ENCODE measurements at regions not wholly inside any gene's neighbourhood (a gene's known extent, or its start where the extent isn't known, plus 50 kb on each side); places are given as distances from the start of the nearest gene placed in this dataset.

DNA sequence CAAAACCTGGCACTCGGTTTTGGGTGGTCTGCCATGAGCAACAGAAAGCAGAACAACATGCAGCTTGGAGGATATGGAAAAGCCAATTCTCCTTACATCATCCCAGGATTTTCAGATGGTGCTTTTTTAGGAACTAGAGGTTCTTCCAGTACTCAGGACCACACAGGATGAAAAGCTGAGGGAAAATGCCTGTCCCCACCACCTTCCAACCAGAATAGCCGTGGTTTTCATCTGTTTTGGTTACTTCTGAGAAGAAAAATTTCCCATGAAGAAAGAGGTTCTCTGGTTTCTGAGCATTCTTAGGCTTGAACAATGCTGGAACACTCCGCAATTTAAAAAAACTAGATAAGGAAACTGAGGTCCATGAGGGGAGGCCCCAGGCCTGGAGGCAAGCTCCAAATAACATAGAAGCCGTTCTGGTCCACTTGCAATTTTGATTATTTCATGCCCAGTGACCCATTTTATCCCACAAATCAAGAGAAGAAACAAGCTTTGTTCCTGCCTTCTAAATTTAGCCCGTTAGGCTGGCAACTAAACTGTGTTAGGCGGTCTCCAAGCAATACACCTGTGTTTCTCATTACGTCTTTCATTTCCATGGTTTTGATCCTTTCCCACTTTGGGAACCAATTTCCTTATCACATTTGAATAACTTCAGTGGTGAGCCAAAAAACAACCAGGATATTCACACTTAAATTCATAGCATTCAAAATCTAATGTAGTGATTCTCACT is 79.2 kb upstream of the SPIN1 start:
- Histone ChIP-seq H3K27me3 (ENCODE audit: control insufficient read depth, insufficient read depth, low read length) (no peaks in the 10 kb centered on the region), H3K4me1 (ENCODE audit: control insufficient read depth, insufficient read depth, low read length) (peaks cover 25% of the 10 kb centered on the region), H3K4me3 (ENCODE audit: low read depth, low read length) (no peak overlapping the region), H3K27ac (ENCODE audit: low read depth, low read length) (no peak overlapping the region), H3K9ac (ENCODE audit: low read length) (no peak overlapping the region), H3K36me3 (ENCODE audit: control insufficient read depth, insufficient read depth, low read length) (no peaks in the 10 kb centered on the region), H3K9me3 (ENCODE audit: control insufficient read depth, insufficient read depth, low read depth, low read length) (no peaks in the 10 kb centered on the region)

DNA sequence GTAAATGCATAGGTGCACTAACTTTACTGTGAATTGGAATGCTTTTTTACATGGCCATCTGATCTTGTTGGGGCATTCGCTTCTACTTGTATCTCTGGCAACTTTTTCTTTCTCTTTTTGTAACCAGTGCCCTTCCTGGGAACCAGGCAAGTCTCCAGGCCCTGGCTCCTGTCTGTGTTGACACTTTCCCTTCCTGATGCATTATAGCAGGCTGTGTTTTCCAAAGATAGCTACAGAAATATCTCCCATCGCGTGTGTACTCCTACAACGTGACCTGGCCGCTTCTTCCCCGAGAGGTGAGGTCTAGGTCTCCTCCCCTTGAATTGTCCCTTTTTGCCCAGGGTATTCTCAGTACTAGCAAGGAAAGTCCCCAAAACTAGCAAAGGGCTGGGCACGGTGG is 81.1 kb upstream of the SPIN1 start:
- H3K27ac ChIP-seq (ENCODE audit: low read depth, low read length), result no peak overlapping the region
- H3K27me3 ChIP-seq (ENCODE audit: control insufficient read depth, insufficient read depth, low read length), result no peaks in the 10 kb centered on the region
- H3K9ac ChIP-seq (ENCODE audit: low read length), result no peak overlapping the region
- no peaks in the 10 kb centered on the region for H3K36me3 ChIP-seq (ENCODE audit: control insufficient read depth, insufficient read depth, low read length)
- H3K9me3 ChIP-seq (ENCODE audit: control insufficient read depth, insufficient read depth, low read depth, low read length), result no peaks in the 10 kb centered on the region
- H3K4me3 ChIP-seq (ENCODE audit: low read depth, low read length), result no peak overlapping the region
- peaks cover 7% of the 10 kb centered on the region for H3K4me1 ChIP-seq (ENCODE audit: control insufficient read depth, insufficient read depth, low read length)

GRCh38 chr9:88303721-88304451 is 84.4 kb upstream of the SPIN1 start:
- no peak overlapping the region for H3K27ac ChIP-seq (ENCODE audit: low read depth, low read length)

DNA sequence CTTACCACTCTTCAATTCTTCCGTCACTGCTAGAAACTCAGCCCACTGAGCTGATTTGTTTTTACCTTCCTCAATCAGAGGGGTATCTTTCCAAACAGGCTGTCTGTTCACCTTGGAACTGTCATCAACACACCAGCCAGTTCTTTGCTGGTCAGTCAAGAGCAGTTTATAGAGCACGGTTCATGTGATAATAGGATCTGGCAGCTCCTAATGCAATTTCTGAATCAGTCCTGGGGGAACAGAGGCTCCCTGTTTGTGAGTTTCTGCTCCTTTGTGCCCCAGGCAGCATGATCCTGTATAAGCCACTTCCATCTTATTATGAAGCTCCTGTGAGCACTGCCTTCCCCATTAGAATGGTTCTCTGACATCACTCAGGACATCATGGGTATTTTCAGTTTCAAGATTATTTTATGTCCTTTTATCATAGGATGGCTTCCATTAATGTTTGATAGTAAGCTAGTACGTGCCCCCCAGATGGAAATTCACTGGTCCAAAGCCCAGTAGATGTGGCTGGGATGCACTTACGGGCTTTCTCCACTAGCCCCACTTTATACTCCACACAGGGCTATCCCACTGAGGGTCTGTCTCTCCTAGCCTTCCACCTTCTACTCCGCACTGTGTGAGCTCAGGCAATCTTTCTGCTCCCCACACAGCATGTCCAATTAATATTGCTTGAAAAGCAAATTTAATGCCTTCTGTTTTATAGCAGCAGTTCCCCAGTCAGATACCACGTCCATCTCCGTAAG is 85.5 kb upstream of the SPIN1 start:
- H3K9me3 ChIP-seq (ENCODE audit: control insufficient read depth, insufficient read depth, low read depth, low read length), result no peaks in the 10 kb centered on the region
- no peaks in the 10 kb centered on the region for H3K27me3 ChIP-seq (ENCODE audit: control insufficient read depth, insufficient read depth, low read length)
- no peak overlapping the region for H3K4me3 ChIP-seq (ENCODE audit: low read depth, low read length)
- H3K27ac ChIP-seq (ENCODE audit: low read depth, low read length), result no peak overlapping the region
- H3K4me1 ChIP-seq (ENCODE audit: control insufficient read depth, insufficient read depth, low read length), result no peaks in the 10 kb centered on the region
- no peaks in the 10 kb centered on the region for H3K36me3 ChIP-seq (ENCODE audit: control insufficient read depth, insufficient read depth, low read length)
- H3K9ac ChIP-seq (ENCODE audit: low read length), result no peak overlapping the region

More at GRCh38 chr9:88303721-88304451, 84.4 kb upstream of the SPIN1 start:
- no peaks in the 10 kb centered on the region for H3K9me3 ChIP-seq (ENCODE audit: control insufficient read depth, insufficient read depth, low read depth, low read length)
- H3K36me3 ChIP-seq (ENCODE audit: control insufficient read depth, insufficient read depth, low read length), result no peaks in the 10 kb centered on the region
- H3K9ac ChIP-seq (ENCODE audit: low read length), result no peak overlapping the region
- H3K4me3 ChIP-seq (ENCODE audit: low read depth, low read length), result no peak overlapping the region
- H3K27me3 ChIP-seq (ENCODE audit: control insufficient read depth, insufficient read depth, low read length), result no peaks in the 10 kb centered on the region
- no peaks in the 10 kb centered on the region for H3K4me1 ChIP-seq (ENCODE audit: control insufficient read depth, insufficient read depth, low read length)

DNA sequence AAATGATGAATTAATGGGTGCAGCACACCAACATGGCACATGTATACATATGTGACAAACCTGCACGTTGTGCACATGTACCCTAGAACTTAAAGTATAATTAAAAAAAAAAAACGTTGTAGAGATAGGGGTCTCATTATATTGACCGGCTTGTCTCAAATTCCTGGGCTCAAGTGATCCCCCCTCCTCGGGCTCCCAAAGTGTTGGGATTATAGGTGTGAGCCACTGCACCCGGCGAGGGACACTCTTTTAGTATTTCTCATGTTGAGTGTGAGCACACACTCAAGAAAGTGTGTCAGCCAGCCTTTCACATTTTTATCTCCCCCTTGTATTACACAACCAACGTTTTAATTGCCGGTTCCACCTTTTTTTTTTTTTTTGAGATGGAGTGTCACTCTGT is 87.7 kb upstream of the SPIN1 start:
- no peak overlapping the region for H3K4me3 ChIP-seq (ENCODE audit: low read depth, low read length)
- H3K9ac ChIP-seq (ENCODE audit: low read length), result no peak overlapping the region
- no peaks in the 10 kb centered on the region for H3K9me3 ChIP-seq (ENCODE audit: control insufficient read depth, insufficient read depth, low read depth, low read length)
- no peak overlapping the region for H3K27ac ChIP-seq (ENCODE audit: low read depth, low read length)
- no peaks in the 10 kb centered on the region for H3K27me3 ChIP-seq (ENCODE audit: control insufficient read depth, insufficient read depth, low read length)
- no peaks in the 10 kb centered on the region for H3K4me1 ChIP-seq (ENCODE audit: control insufficient read depth, insufficient read depth, low read length)
- no peaks in the 10 kb centered on the region for H3K36me3 ChIP-seq (ENCODE audit: control insufficient read depth, insufficient read depth, low read length)

DNA sequence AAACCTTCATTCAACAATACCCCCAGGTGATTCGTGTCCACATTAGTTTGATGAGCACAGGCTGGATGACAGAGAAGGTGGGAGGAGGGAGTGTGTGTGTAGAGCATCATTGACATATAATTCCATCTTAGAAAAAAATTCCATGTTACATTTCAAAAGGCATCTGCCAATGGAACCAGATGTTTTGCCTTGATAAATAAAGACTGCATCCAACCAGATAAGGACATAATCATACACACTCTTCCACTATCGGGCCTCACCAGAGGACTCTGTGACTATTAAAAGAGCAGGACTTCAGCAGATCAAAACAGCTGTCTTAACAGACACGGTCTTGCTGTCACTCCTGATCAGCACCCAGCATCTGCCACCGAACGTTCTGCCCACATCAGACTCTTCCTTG is 96.4 kb upstream of the SPIN1 start:
- H3K4me1 ChIP-seq (ENCODE audit: control insufficient read depth, insufficient read depth, low read length), result no peaks in the 10 kb centered on the region
- H3K4me3 ChIP-seq (ENCODE audit: low read depth, low read length), result no peak overlapping the region
- H3K9ac ChIP-seq (ENCODE audit: low read length), result no peak overlapping the region
- no peaks in the 10 kb centered on the region for H3K36me3 ChIP-seq (ENCODE audit: control insufficient read depth, insufficient read depth, low read length)
- no peaks in the 10 kb centered on the region for H3K27me3 ChIP-seq (ENCODE audit: control insufficient read depth, insufficient read depth, low read length)
- no peaks in the 10 kb centered on the region for H3K9me3 ChIP-seq (ENCODE audit: control insufficient read depth, insufficient read depth, low read depth, low read length)
- no peak overlapping the region for H3K27ac ChIP-seq (ENCODE audit: low read depth, low read length)

DNA sequence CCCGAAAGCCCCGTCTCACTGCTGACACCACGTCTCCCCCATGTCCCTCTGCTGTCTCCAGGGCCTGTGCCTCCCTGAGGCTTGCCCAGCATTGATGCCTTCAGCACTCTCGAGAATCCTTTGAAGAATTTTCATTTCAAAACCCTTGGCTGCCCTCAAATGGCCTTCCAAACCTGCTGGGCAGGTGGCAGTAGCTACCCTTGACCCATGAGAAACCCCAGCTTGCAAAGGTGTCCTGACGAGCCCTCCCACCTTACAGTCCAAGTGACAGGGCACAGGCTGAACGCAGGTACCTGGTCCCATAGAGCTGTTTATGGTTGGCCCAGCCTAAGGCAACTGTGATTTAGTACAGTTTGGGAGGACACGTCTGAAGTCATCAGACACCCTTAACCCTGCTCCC is 97.2 kb upstream of the SPIN1 start:
- Histone ChIP-seq H3K4me3 (ENCODE audit: low read depth, low read length) (no peak overlapping the region), H3K27ac (ENCODE audit: low read depth, low read length) (no peak overlapping the region), H3K36me3 (ENCODE audit: control insufficient read depth, insufficient read depth, low read length) (no peaks in the 10 kb centered on the region), H3K27me3 (ENCODE audit: control insufficient read depth, insufficient read depth, low read length) (no peaks in the 10 kb centered on the region), H3K4me1 (ENCODE audit: control insufficient read depth, insufficient read depth, low read length) (no peaks in the 10 kb centered on the region), H3K9me3 (ENCODE audit: control insufficient read depth, insufficient read depth, low read depth, low read length) (no peaks in the 10 kb centered on the region), H3K9ac (ENCODE audit: low read length) (no peak overlapping the region)

DNA sequence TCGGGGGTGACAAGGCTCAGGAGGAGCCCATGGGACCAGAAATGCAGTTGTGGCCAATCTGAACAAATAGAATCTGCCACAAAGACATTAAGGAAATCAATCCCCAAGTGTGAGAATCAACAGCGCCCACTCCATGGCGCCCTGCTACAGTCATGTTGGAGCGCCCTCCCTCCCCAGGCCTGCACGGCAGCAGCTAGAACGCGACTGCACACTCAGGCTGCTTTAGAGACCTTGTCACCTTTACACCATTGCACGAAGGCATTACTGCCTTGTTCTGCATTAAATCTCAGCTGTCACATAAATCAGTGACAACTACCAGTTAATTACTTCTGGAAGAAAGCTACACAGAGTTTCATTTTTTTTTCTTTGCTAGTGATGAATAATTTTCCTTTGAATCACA is 98.7 kb upstream of the SPIN1 start:
- Histone ChIP-seq H3K9ac (ENCODE audit: low read length) (no peak overlapping the region), H3K27me3 (ENCODE audit: control insufficient read depth, insufficient read depth, low read length) (no peaks in the 10 kb centered on the region), H3K4me3 (ENCODE audit: low read depth, low read length) (no peak overlapping the region), H3K4me1 (ENCODE audit: control insufficient read depth, insufficient read depth, low read length) (no peaks in the 10 kb centered on the region), H3K27ac (ENCODE audit: low read depth, low read length) (no peak overlapping the region), H3K9me3 (ENCODE audit: control insufficient read depth, insufficient read depth, low read depth, low read length) (no peaks in the 10 kb centered on the region; the same call in 1 of the 2 replicates), H3K36me3 (ENCODE audit: control insufficient read depth, insufficient read depth, low read length) (no peaks in the 10 kb centered on the region)

- no peak overlapping the region for H3K9ac ChIP-seq (ENCODE audit: low read length)
- H3K4me1 ChIP-seq (ENCODE audit: control insufficient read depth, insufficient read depth, low read length), result no peaks in the 10 kb centered on the region
- no peaks in the 10 kb centered on the region for H3K36me3 ChIP-seq (ENCODE audit: control insufficient read depth, insufficient read depth, low read length)
- no peaks in the 10 kb centered on the region for H3K27me3 ChIP-seq (ENCODE audit: control insufficient read depth, insufficient read depth, low read length)
- peaks cover 7% of the 10 kb centered on the region for H3K9me3 ChIP-seq (ENCODE audit: control insufficient read depth, insufficient read depth, low read depth, low read length)
- H3K27ac ChIP-seq (ENCODE audit: low read depth, low read length), result no peak overlapping the region
- no peak overlapping the region for H3K4me3 ChIP-seq (ENCODE audit: low read depth, low read length)
Measured at GRCh38 chr9:88287972-88288371, 100.3 kb upstream of the SPIN1 start.

GRCh38 chr9:88280816-88281382 is 107.3 kb upstream of the SPIN1 start:
- H3K27me3 ChIP-seq (ENCODE audit: control insufficient read depth, insufficient read depth, low read length), result no peaks in the 10 kb centered on the region
- no peak overlapping the region for H3K4me3 ChIP-seq (ENCODE audit: low read depth, low read length)
- H3K4me1 ChIP-seq (ENCODE audit: control insufficient read depth, insufficient read depth, low read length), result peaks cover 7% of the 10 kb centered on the region; the same call in 1 of the 2 replicates
- H3K27ac ChIP-seq (ENCODE audit: low read depth, low read length), result no peak overlapping the region
- H3K9ac ChIP-seq (ENCODE audit: low read length), result no peak overlapping the region
- peaks cover 7% of the 10 kb centered on the region for H3K9me3 ChIP-seq (ENCODE audit: control insufficient read depth, insufficient read depth, low read depth, low read length)
- H3K36me3 ChIP-seq (ENCODE audit: control insufficient read depth, insufficient read depth, low read length), result no peaks in the 10 kb centered on the region
